T-helper 17 cell (primary cell): ENCODE measurements at regions not wholly inside any gene's neighbourhood (a gene's known extent, or its start where the extent isn't known, plus 50 kb on each side); places are given as distances from the start of the nearest gene placed in this dataset.

Experiments used
- ATAC-seq: fragments of 150-1000 bp; cut with Tn5 transposase; 2 replicates; pipeline ENCODE4 v1.10.0; 2021; ENCODE audit warnings: mild to moderate bottlenecking, moderate library complexity
- DNase-seq, 3 donors: peaks; one replicate each; pipeline versions ENCODE4 v3.0.0 to v3.0.0-alpha.2; 2020 to 2021
- H3K9me3 ChIP-seq: one replicate; pipeline ENCODE4 v1.7.0; 2013; ENCODE audit warnings: low read length, mild to moderate bottlenecking; ENCODE audit not compliant: control insufficient read depth, poor library complexity, severe bottlenecking
- H3K27ac Mint-ChIP-seq: one replicate; pipeline ENCODE4 v1.8.0; 2022; ENCODE audit warnings: mild to moderate bottlenecking, moderate library complexity, mixed read lengths
- H3K27me3 Mint-ChIP-seq: one replicate; pipeline ENCODE4 v1.8.0; 2022; ENCODE audit warnings: mixed read lengths
- H3K36me3 Mint-ChIP-seq: one replicate; pipeline ENCODE4 v1.8.0; 2022; ENCODE audit warnings: low read depth, mixed read lengths
- H3K4me1 Mint-ChIP-seq: one replicate; pipeline ENCODE4 v1.8.0; 2022; ENCODE audit warnings: mild to moderate bottlenecking, mixed read lengths
- H3K4me3 Mint-ChIP-seq: one replicate; pipeline ENCODE4 v1.8.0; 2022; ENCODE audit warnings: mild to moderate bottlenecking, moderate library complexity, mixed read lengths

DNA sequence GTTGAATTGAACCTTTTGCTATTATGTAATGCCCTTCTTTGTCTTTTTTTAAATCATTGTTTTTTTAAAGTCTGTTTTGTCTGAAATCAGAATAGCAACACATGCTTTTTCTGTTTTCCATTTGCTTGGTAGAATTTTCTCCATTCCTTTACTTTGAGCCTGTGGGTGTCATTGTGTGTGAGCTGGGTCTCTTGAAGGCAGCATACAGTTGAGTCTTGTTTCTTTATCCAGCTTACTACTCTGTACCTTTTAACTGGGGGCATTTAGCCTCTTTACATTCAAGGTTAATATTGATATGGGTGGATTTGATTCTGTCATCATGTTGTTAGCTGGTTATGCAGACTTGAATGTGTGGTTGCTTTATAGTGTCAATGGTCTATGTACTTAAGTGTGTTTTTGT is 292.0 kb downstream of the MAP2K4 start:
- DNase-seq (no peak), ATAC-seq (no peak)
- Mint-ChIP-seq H3K27me3 (no peaks in the 10 kb centered on the region), H3K27ac (no peak overlapping the region), H3K36me3 (no peaks in the 10 kb centered on the region), H3K4me3 (no peak overlapping the region), H3K4me1 (no peaks in the 10 kb centered on the region)
- H3K9me3 ChIP-seq, result no peaks in the 10 kb centered on the region

DNA sequence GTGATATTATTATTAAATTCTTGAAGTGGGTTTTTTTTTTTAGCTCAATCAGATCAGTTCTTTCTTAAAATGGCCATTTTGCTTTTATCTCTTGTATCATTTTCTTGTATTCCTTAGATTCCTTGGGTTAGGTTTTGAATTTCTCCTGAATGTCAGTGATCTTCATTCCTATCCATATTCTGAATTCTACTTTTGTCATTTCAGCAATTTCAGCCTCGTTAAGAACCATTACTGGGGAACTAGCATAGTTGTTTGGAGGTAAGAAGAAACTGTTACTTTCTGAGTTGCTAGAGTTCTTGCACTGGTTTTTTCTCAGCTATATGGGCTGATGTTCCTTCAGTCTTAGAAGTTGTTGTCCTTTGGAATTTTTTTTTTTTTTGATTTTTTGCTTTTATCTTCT is 293.1 kb downstream of the MAP2K4 start:
- H3K27me3 Mint-ChIP-seq, result no peaks in the 10 kb centered on the region
- ATAC-seq (no peak), DNase-seq (no peak)
- no peaks in the 10 kb centered on the region for H3K9me3 ChIP-seq
- no peaks in the 10 kb centered on the region for H3K4me1 Mint-ChIP-seq
- H3K4me3 Mint-ChIP-seq, result no peak overlapping the region
- no peaks in the 10 kb centered on the region for H3K36me3 Mint-ChIP-seq
- no peak overlapping the region for H3K27ac Mint-ChIP-seq

DNA sequence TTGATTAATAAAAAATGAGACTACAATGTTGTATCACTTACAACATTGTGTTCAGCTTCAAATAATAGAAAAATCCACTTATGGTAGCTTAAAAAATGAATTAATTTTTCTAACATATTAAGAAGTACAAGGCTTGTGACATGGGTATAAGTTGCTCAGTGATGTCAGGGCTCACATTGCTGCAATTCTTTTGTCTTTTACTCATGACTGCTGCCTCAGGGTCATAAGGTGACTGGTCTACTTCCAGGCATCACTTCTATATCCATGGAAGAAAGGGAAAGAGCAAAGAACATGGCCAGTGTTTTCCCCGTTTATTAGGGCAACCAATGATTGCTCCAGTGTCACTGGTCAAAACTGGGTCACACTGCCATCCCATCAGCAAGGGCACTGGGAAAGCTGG is 295.3 kb downstream of the MAP2K4 start:
- no peaks in the 10 kb centered on the region for H3K9me3 ChIP-seq
- no peak overlapping the region for H3K27ac Mint-ChIP-seq
- no peaks in the 10 kb centered on the region for H3K36me3 Mint-ChIP-seq
- ATAC-seq (no peak), DNase-seq (no peak)
- no peak overlapping the region for H3K4me3 Mint-ChIP-seq
- no peaks in the 10 kb centered on the region for H3K4me1 Mint-ChIP-seq
- H3K27me3 Mint-ChIP-seq, result no peaks in the 10 kb centered on the region

DNA sequence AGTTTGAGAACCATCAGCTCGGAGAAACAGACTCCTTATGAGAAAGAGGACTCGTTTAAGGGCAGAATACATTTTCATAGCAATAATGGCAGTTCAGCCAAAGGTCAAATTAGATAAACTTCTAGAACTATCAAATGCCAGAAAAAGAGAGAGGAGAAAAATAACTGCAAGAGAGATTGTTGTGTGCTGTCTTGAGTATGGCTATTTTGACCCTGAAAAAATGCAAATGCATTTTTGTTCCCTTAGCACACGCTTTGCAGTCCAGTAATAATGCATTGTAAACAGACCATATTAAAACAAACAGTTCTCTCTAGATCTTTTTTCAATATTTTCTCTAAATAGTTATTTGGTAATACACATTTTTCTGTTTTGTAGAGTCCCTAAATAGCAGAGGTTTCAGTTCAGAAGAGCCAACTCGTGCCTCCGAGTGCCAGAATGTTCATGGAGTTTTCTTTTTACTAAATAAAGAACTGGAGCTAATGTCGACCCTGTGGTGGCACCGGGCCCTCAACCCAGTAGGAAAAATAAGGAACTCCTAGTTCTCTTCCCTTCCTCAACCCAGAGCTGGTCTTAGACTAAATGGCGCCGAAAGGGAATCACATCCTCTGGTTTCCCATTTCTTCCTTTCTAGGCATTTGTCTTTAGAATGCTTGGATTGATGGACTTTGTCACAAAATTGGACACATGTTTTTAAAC is 298.0 kb downstream of the MAP2K4 start:
- no peak for ATAC-seq
- H3K27me3 Mint-ChIP-seq, result no peaks in the 10 kb centered on the region
- H3K4me1 Mint-ChIP-seq, result no peaks in the 10 kb centered on the region
- no peaks in the 10 kb centered on the region for H3K36me3 Mint-ChIP-seq
- DNase-seq, result no peak
- H3K27ac Mint-ChIP-seq, result no peak overlapping the region
- no peaks in the 10 kb centered on the region for H3K9me3 ChIP-seq
- H3K4me3 Mint-ChIP-seq, result no peak overlapping the region

DNA sequence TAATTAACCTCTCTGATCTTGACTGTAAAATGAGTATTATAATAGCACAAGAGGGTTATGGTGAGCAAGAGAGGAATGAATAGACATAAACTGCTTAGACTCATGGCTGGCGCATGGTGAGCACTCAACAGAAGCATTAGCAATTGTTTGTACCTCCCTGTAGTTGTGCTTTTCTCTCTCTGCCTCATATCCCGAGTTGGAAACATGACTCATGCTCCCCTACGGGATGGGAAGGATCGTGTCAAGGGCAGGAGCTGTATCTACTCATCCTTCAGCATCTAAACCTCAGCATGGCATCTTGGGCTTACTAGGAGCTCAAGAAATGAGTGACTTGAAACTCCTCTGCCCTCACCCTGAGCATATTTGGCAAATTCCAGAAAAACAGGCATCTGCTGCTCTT is 299.6 kb downstream of the MAP2K4 start:
- H3K27me3 Mint-ChIP-seq, result no peaks in the 10 kb centered on the region
- no peak overlapping the region for H3K4me3 Mint-ChIP-seq
- no peaks in the 10 kb centered on the region for H3K4me1 Mint-ChIP-seq
- H3K27ac Mint-ChIP-seq, result no peak overlapping the region
- H3K36me3 Mint-ChIP-seq, result no peaks in the 10 kb centered on the region
- H3K9me3 ChIP-seq, result no peaks in the 10 kb centered on the region
- DNase-seq, result no peak
- ATAC-seq, result no peak

DNA sequence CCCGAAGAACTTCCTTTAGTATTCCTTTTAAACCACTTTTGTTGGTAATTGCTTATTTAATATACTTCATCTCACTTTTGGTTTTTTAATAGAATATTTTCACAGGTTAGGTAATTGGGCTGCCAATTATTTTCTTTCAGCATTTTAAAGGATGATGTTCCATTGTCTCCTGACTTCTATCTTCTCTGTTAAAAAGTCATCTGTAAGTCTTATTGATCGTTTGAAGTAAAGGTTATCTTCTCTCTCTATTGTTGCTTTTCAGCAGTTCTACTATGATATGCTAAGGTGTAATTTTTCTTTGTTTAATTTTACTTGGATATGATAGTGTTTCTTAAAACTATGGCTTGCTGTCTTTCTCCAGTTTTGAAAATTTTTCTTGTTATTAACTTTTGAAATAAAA is 307.5 kb downstream of the MAP2K4 start:
- Mint-ChIP-seq H3K27me3 (no peaks in the 10 kb centered on the region), H3K4me1 (no peaks in the 10 kb centered on the region), H3K27ac (no peak overlapping the region), H3K4me3 (no peak overlapping the region), H3K36me3 (no peaks in the 10 kb centered on the region)
- ATAC-seq (no peak), DNase-seq (no peak)
- no peaks in the 10 kb centered on the region for H3K9me3 ChIP-seq

DNA sequence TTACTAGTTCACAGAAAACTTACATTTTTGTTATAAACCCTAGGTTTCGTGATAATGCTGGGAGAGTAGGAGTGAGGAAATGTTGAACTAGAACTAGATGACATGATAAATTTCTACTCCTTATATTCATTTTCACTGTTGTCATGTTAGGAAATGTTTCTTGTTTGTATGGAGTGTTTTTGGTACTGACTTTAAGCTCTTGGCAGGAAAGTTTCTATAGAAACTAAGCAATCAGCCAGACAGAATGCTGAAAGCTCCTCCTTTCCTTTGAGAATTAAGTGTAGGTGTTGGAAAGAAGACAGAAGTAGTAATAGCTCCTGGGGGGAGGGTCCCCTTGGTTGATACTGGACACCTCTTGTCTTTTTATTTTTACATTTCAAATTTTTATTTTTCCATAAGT is 309.8 kb downstream of the MAP2K4 start:
- Mint-ChIP-seq H3K4me3 (no peak overlapping the region), H3K27ac (no peak overlapping the region), H3K36me3 (no peaks in the 10 kb centered on the region), H3K27me3 (no peaks in the 10 kb centered on the region), H3K4me1 (no peaks in the 10 kb centered on the region)
- DNase-seq (no peak), ATAC-seq (no peak)
- no peaks in the 10 kb centered on the region for H3K9me3 ChIP-seq

DNA sequence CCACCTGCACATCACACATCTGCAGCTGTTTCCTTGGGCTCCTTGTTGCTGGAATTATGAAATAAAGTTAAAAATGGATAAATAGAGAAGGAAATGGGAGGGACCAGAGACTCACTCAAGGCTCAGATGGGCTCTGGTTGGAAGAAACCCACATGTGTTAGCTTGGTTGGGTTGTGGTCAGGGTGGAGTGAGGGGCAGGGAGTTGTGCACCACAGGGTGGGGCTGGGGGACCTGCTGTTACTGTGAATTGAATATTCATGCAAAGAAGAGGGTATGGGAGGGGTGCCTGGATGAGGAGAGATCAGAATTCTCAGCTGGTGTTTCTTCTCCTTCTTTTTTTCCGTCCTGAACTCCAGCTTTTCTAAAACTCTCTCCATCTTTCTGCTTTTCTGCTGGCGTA is 320.7 kb downstream of the MAP2K4 start:
- no peaks in the 10 kb centered on the region for H3K9me3 ChIP-seq
- DNase-seq (no peak), ATAC-seq (no peak)
- H3K4me3 Mint-ChIP-seq, result no peak overlapping the region
- no peaks in the 10 kb centered on the region for H3K36me3 Mint-ChIP-seq
- H3K27ac Mint-ChIP-seq, result no peak overlapping the region
- H3K27me3 Mint-ChIP-seq, result no peaks in the 10 kb centered on the region
- H3K4me1 Mint-ChIP-seq, result no peaks in the 10 kb centered on the region

DNA sequence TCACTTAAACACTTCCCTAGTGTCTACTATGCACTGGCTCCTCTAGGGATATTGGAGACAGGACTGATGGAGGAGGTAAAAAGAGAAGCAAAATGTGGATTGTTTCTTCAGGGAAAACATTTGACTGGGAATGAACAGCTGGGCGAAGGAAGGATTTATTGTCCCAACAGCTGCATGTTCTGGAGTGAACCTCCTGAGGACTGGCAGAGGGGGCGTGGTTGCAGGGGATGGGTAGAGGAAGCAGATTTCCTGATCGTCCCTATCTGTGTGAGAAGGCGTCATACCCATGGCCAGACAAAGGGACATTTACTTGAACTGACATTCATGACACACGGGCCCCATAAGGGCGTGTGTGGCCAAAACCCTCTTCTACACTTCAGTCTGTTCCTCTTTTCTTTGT is 321.5 kb downstream of the MAP2K4 start:
- Mint-ChIP-seq H3K27ac (no peak overlapping the region), H3K36me3 (no peaks in the 10 kb centered on the region), H3K27me3 (no peaks in the 10 kb centered on the region), H3K4me1 (no peaks in the 10 kb centered on the region), H3K4me3 (no peak overlapping the region)
- DNase-seq (no peak), ATAC-seq (no peak)
- H3K9me3 ChIP-seq, result no peaks in the 10 kb centered on the region

DNA sequence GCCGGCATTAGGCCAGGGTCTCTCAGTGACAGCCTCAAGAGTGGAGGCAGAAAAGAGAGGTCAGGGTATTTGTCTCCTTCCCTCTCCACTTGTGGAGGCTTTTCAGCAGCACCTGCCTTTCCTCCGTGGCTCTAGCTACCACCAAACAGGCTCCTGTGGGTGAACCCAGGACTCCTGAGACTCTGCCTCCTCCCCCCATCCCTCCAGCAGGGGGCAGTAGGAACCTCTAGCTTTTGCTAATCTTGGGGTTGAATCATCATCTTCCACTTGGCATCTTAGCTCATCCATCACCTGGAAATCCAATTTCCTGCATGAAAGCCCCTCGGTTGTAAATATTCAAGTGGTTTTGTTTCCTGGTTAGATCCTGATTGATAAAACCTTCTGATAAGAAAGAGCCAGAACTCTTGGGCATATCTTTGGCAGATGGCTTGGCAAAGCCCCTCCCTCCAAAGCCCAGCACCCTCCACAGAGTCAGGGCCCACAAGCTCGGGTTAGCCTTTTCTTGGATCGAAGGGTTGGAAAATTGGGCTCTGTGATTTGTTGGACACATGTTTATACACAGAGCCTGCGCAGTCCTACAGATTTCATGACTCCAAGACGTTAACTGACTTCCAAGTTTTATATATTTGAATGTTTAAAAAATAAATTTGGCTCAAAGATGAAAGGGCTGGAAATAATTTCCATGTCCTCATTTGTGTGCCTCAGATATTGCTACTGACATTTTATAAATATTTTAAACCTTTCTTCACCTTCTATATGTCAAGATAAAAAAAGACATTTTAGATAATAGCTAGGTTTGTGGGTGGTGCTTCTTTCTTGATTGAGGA is 322.1 kb downstream of the MAP2K4 start:
- H3K9me3 ChIP-seq, result no peaks in the 10 kb centered on the region
- Mint-ChIP-seq H3K27ac (no peak overlapping the region), H3K4me1 (no peaks in the 10 kb centered on the region), H3K4me3 (no peak overlapping the region), H3K36me3 (no peaks in the 10 kb centered on the region), H3K27me3 (no peaks in the 10 kb centered on the region)
- ATAC-seq, result no peak
- no peak for DNase-seq

DNA sequence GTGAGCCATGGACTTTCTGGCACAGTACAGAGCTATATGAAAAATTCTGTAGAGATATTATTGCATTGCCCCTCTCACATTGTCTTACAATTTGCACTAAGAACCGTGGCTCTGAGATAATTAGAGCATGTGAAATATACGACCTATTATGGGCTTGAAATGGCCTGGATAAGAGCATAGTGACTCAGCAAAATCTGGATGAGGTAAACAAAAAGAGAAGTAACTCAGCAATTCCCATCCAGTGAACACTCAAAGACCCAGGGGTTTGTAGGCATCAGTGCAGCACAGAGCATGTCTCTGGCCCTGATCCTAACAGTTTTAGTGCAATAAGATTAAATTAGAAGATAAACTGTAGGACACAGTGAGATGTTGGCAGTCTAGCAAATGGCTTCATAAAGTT is 317.2 kb upstream of the MYOCD start:
- Mint-ChIP-seq H3K36me3 (no peaks in the 10 kb centered on the region), H3K27me3 (no peaks in the 10 kb centered on the region), H3K27ac (no peak overlapping the region), H3K4me3 (no peak overlapping the region), H3K4me1 (no peaks in the 10 kb centered on the region)
- DNase-seq, result no peak
- ATAC-seq, result no peak
- no peaks in the 10 kb centered on the region for H3K9me3 ChIP-seq

DNA sequence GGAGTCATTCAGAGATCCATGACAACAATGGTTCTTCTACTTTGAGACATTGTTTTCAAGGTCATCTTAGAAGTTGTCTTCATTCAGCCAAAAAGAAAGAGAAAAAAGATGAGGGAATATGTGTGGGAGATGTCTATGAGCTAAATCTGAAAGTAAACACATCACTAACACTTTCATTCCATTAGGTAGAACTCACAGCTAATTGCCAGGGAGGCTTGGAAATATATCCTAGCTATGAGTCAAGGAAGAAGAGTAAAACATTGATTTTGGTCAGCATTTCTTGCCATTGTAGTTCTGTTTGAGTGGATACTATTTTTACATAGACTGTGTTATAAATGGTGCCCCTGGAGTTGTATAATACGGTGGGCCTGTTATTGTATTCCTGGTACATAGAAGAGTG is 316.4 kb upstream of the MYOCD start:
- H3K27ac Mint-ChIP-seq, result no peak overlapping the region
- no peaks in the 10 kb centered on the region for H3K27me3 Mint-ChIP-seq
- no peaks in the 10 kb centered on the region for H3K36me3 Mint-ChIP-seq
- no peak for DNase-seq
- H3K9me3 ChIP-seq, result no peaks in the 10 kb centered on the region
- no peak for ATAC-seq
- H3K4me3 Mint-ChIP-seq, result no peak overlapping the region
- H3K4me1 Mint-ChIP-seq, result no peaks in the 10 kb centered on the region

DNA sequence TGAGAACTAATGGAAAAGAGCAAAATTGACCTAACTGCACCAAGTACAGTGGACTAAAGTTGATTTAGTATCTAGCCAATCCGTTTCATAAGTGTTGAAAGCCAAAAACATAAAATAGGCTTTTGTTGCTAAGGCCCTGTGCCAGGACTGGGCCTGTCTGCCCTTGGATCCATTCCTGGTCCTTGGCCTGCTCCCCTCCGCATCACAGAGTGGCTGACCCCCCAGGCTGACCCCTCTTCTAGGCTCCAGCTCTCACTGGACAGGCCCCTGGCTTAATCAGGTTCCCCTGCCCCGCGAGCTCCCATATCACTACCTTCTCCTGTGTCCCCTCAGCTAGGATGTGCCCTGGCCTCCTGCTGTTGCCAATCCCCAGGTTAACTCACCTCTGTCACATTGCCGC is 313.6 kb upstream of the MYOCD start:
- Mint-ChIP-seq H3K4me1 (no peaks in the 10 kb centered on the region), H3K27me3 (no peaks in the 10 kb centered on the region), H3K4me3 (no peak overlapping the region), H3K36me3 (no peaks in the 10 kb centered on the region), H3K27ac (no peak overlapping the region)
- H3K9me3 ChIP-seq, result no peaks in the 10 kb centered on the region
- no peak for ATAC-seq
- DNase-seq, result no peak

DNA sequence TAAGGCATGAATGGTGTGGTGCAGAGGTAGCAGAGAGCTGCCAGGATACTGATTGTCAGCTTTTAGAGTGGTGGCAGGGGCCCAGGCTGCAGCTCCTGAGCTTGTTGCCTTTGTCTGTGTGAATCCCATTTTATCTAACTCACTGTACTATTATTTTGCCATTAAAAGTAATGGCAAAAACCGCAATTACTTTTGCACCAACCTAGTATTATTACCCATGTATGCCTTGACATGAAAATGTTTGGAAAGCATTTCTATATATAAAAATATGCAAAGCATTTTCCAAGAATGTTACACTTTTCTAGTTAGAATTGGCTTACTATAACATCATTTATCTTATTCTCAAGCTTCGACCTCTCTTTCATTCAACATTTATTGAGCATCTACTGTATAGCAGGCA is 308.1 kb upstream of the MYOCD start:
- H3K4me1 Mint-ChIP-seq, result no peaks in the 10 kb centered on the region
- ATAC-seq, result no peak
- H3K9me3 ChIP-seq, result no peaks in the 10 kb centered on the region
- H3K27me3 Mint-ChIP-seq, result no peaks in the 10 kb centered on the region
- no peak overlapping the region for H3K4me3 Mint-ChIP-seq
- no peak overlapping the region for H3K27ac Mint-ChIP-seq
- H3K36me3 Mint-ChIP-seq, result no peaks in the 10 kb centered on the region
- no peak for DNase-seq
